GM12873 (cell line): ENCODE measurements at regions not wholly inside any gene's neighbourhood (a gene's known extent, or its start where the extent isn't known, plus 50 kb on each side); places are given as distances from the start of the nearest gene placed in this dataset.

Experiments
- CTCF ChIP-seq: IDR thresholded peaks from 2 replicates; pipeline ENCODE4 v1.5.1; 2012; ENCODE audit warnings: low read depth, mild to moderate bottlenecking, moderate library complexity, low read length, control low read depth; ENCODE audit not compliant: insufficient read depth; ENCODE audit errors: missing control alignments

- no peak for TF ChIP-seq CTCF
Measured at GRCh38 chr20:22404419-22405170, 179.8 kb downstream of the FOXA2 start.

GRCh38 chr20:22403632-22404361 lies 180.6 kb downstream of the FOXA2 start:
- TF ChIP-seq CTCF: no peak

GRCh38 chr20:22403022-22403631 lies 181.2 kb downstream of the FOXA2 start:
- TF ChIP-seq CTCF: no peak

- TF ChIP-seq CTCF: no peak
Measured at GRCh38 chr20:22402550-22402949, 181.8 kb downstream of the FOXA2 start.

- no peak for TF ChIP-seq CTCF
Measured at GRCh38 chr20:22400440-22400839, 183.9 kb downstream of the FOXA2 start.

- no peak for TF ChIP-seq CTCF
Measured at GRCh38 chr20:22394583-22394982, 189.8 kb downstream of the FOXA2 start.

GRCh38 chr20:22390543-22390903 lies 193.8 kb downstream of the FOXA2 start:
- no peak for TF ChIP-seq CTCF
